HCEC 1CT (cell line): ENCODE measurements at regions not wholly inside any gene's neighbourhood (a gene's known extent, or its start where the extent isn't known, plus 50 kb on each side); places are given as distances from the start of the nearest gene placed in this dataset.
"Not testable (repeated sequence)": the region's sequence is repeated elsewhere in the genome, so short reads cannot be mapped to it uniquely, and the experiment has no call there.

Experiments
- DNase-seq: peaks from one replicate; pipeline ENCODE4 v3.0.0-alpha.2; 2017

DNA sequence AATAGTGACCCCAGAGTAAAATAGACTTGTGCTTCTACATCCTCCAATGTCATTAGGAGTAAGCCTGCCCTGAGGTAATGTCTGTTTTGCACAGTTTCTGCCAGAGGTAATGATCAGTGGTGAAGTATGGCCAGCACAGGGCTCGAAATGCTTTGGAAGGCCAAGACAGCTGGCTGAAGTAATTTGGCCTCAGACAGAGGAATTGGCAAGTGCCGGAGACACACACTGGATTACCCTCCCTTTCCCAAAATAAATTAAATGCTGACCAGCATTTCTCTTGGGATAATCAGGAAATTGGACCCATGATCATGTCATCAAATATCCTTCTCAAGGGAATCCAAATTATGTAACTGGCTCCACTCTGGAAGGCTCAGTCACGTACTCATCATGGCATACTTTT is 379.0 kb upstream of the CHST9 start:
- DNase-seq, result no peak

DNA sequence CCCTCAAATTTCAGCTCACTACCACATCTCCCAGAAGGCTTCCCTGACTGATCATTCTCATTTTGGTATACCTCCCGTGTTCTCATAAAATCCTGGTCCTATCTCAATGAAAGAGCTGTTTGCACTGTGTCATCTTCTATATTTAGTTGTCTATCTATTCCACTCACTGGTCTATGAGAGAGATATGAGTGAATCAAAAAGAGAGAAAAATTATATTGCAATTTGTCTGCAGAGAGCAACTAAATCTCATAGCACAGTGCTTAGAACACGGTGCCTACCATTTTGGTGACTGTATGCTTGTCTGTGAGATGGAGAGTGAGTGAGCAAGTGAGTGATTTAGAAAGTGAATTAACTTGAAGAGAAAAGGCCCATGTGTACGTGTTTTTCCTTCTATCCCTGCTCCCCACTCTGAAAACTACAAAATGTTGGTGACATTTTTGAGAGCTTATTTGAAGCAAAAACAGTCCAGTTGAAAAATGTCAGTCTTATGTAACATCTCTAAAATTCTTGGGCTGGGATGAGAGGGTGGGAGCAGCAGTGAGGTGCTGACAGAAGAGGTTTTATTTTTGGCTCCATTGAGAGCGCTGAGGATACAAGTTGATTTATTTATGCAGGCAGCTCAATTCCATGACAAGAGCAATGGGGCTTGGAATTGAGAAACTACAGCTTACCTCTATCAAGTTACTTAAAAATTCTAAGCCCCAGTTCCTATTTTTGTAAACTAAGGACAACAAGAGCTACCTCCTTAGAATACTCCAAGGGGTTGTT is 373.5 kb upstream of the CHST9 start:
- no peak for DNase-seq

DNA sequence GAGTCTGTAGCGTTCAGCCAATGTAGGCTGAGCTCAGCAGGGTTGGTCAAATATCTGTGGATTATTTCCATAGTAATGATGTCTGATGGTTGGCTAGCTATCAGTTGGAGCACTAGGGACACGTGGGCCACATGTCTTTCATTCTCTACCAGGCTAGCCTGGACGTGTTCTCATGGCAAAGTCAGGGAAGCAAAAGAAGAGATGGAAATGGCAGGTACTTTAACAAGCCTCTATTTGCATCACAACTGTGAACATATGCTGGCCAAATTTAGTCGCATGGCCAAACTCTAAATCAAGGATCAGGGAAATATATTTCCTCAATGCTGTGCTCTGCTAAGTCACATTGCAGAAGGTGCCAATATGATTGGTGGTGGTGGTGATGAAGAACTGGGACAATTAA is 371.6 kb upstream of the CHST9 start:
- no peak for DNase-seq

- DNase-seq, result no peak
Observed at GRCh38 chr18:27549335-27550039, 364.4 kb upstream of the CHST9 start.

- no peak for DNase-seq
Observed at GRCh38 chr18:27546991-27547390, 361.9 kb upstream of the CHST9 start.

DNA sequence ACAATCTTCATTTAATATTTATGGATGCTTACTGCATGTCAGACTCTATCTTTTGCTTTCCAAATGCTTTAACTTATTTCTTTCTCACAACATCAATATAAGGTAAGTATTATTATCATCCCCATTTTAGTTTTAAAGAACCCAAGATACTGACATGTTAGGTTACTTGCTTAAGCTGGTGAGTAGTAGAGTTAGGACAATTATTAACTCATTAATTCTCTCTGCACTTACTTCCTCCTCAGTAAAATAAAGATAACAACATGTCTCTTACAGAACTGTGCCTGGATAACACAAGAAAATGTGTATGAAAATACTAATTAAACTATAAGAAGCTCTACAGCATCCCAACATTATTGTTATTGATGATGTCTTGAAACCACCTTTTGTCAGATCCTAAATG is 359.1 kb upstream of the CHST9 start:
- DNase-seq, result no peak

- DNase-seq, result no peak
Observed at GRCh38 chr18:27541293-27541692, 356.2 kb upstream of the CHST9 start.

GRCh38 chr18:27540111-27540510 is 355.0 kb upstream of the CHST9 start:
- no peak for DNase-seq

- DNase-seq, result no peak
Observed at GRCh38 chr18:27528925-27529521, 343.9 kb upstream of the CHST9 start.

DNA sequence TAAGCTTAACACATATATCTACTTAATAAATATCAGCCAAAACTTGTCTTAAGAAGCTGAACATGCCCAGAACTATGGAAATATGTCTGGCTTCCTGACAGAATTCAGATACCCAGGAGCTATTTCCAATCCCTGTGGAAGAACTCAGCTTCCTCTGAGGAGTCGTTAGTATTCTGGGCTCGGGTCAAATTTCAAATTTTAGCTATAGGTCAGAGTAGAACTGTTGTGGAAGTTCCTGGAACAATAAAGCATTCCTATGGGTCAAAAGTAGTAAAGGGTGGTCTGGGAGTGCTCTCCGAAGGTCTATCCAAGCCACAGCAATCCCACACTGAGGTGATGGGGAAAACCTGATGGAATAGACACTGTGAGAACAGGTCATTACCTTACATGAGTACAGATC is 342.7 kb upstream of the CHST9 start:
- DNase-seq, result no peak

GRCh38 chr18:27520401-27520800 is 335.3 kb upstream of the CHST9 start:
- no peak for DNase-seq

GRCh38 chr18:27510036-27510633 is 325.0 kb upstream of the CHST9 start:
- not testable (repeated sequence) for DNase-seq

DNA sequence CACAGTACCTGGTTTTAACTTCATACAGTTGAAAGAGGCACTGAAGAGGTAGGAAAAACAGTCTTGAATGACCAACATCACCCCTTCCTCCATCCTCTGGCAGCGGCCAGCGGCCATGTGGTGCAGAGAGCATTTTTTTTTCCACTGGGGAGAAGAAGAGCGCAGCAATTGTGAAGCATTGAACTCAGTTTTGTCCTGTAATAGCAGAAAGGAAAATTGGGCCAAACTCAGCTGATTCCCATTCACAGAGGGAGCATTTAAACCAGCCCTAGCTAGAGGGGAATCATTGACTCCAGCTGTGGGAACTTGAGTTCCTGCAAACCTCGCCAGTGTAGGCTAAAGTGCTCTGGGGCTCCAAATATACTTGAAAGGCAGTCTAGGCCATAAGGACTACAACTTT is 316.6 kb upstream of the CHST9 start:
- DNase-seq, result no peak

GRCh38 chr18:27500531-27500930 is 315.4 kb upstream of the CHST9 start:
- no peak for DNase-seq

DNA sequence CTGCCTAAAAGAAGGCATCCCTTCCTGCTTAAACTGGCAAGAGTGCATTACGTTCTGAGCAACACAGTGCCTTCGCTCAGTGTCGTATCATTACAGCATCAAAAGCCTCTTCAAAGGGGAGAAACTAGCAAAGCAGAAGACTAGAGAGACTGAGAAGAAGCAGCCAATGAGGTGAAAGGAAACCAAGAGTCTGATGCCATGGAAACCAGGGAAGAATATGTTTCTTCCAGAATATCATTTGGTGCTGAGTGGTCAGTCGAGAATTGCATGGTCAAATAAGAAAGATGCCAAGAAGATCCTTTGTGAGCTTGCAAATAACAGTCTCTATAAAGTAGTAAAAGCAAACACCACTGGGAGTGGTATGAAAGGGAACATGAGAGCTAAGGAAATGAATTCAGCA is 312.1 kb upstream of the CHST9 start:
- no peak for DNase-seq

DNA sequence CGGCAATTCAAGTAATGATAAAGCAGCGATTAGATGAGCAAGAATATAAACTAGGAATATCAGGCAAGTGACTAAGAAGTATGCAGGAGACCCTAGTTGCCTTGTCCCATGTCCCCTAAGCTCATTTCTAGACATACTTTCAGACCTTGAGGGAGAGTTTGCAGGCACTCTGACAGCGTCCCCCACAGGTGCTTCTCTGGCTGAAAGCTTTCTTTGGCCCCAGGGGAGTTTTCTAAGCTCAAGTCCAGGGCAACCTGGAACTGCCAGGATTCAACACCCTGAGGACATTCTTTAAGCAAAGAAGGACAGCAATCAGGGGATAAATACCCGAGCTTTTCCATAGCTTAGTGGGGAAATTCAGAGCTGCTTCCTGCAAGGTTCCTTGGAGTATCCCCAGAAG is 308.1 kb upstream of the CHST9 start:
- no peak for DNase-seq

DNA sequence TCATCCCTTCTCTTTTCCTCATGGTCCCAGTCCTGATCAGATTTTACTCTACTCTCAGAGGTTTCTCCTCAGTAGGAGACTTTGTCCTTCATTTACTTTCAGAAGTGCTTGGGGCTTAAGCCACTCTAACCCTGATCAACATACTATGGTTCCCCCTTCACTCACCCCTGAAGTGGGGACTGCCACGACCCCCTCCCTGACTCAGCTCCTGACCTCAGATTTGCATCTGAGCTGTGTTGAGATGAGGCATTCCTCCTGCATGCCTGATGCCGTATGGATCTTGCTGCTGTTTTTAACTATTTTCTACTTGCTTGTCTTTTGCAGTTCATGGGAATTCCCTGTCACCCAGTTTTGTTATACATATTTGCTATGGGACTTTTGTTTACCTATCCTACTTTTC is 306.7 kb upstream of the CHST9 start:
- DNase-seq, result no peak

- no peak for DNase-seq
Observed at GRCh38 chr18:27483276-27483675, 298.2 kb upstream of the CHST9 start.

DNA sequence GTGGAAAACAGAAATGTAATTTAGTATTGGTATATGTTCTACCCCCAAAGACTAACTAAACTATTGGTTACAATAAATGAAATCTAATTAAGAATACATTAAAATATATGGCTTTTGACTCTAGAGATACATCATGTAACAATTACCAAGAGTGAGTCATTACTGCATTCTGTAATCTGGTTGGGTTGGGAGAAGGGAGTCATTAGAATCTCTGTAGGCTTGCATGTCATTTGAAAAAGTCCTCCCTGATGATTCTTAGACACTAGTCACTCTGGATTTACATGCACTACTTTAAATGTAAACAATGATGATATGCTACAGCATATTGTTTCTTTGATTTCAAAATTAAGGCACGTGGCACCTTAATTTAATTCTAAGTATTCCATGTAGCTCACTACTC is 293.4 kb upstream of the CHST9 start:
- no peak for DNase-seq

GRCh38 chr18:27473318-27473717 is 288.2 kb upstream of the CHST9 start:
- no peak for DNase-seq

- no peak for DNase-seq
Observed at GRCh38 chr18:27467073-27467472, 282.0 kb upstream of the CHST9 start.

DNA sequence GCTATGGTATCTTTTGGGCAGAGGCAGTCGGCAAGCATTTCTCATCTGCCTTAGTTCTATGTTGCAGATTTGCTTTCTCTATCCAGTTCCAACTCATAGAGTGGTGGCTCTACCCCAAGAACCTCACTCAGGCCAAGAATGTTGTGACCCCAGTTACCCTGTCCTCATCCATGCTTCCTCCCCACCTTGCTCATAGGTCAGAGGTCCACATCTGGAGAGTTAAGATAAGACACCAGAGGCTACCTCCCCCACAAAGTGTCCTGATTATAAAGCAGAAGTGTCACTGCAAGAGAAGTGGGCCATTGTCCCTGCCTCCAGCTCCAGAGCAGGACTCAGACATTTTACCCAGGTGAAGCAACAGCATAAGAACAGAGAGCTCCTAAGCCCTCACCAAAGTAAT is 276.8 kb upstream of the CHST9 start:
- no peak for DNase-seq

GRCh38 chr18:27449104-27449503 is 264.0 kb upstream of the CHST9 start:
- DNase-seq, result no peak

DNA sequence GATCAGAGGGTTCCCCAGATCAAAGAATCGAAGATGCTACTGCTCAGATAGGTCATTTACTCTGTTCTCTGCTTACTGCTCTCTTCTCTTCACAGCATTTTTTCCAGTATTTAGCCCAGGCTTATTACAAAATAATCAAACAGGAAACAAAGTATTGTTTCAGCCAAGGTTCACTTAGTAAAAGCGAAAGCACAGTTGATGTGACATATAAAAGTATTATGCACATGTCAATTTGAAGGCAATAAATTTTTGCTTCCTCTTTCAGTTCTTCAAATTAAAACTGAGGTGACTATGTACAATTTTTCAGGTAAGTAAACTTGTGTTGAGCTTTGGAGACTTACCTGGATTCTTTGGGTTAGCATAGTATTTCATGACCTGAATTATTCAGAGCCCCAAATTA is 262.8 kb upstream of the CHST9 start:
- DNase-seq, result no peak
